GM10266 (cell line): ENCODE measurements at regions not wholly inside any gene's neighbourhood (a gene's known extent, or its start where the extent isn't known, plus 50 kb on each side); places are given as distances from the start of the nearest gene placed in this dataset.

Source experiments
- DNase-seq: peaks from one replicate; pipeline ENCODE4 v3.0.0; 2012; ENCODE audit errors: extremely low spot score
- CTCF ChIP-seq: IDR thresholded peaks from 2 replicates; pipeline ENCODE4 v1.5.1; 2012; ENCODE audit warnings: mild to moderate bottlenecking, low read depth; ENCODE audit not compliant: control insufficient read depth, insufficient read depth; ENCODE audit errors: missing control alignments

- DNase-seq, result no peak
- no peak for TF ChIP-seq CTCF
Observed at GRCh38 chr5:21171038-21171437, 1183.0 kb upstream of the CDH18 start.

GRCh38 chr5:21168557-21168956 lies 1180.6 kb upstream of the CDH18 start:
- no peak for TF ChIP-seq CTCF
- no peak for DNase-seq

GRCh38 chr5:21165344-21165743 lies 1177.3 kb upstream of the CDH18 start:
- no peak for DNase-seq
- no peak for TF ChIP-seq CTCF

GRCh38 chr5:21164425-21164824 lies 1176.4 kb upstream of the CDH18 start:
- TF ChIP-seq CTCF, result no peak
- DNase-seq, result no peak

- no peak for DNase-seq
- TF ChIP-seq CTCF, result no peak
Observed at GRCh38 chr5:21159510-21160059, 1171.6 kb upstream of the CDH18 start.

GRCh38 chr5:21154526-21154925 lies 1166.5 kb upstream of the CDH18 start:
- DNase-seq, result no peak
- no peak for TF ChIP-seq CTCF

- DNase-seq, result no peak
- no peak for TF ChIP-seq CTCF
Observed at GRCh38 chr5:21152611-21153010, 1164.6 kb upstream of the CDH18 start.
